Psoas muscle (tissue), 7 donors: ENCODE measurements at regions not wholly inside any gene's neighbourhood (a gene's known extent, or its start where the extent isn't known, plus 50 kb on each side); places are given as distances from the start of the nearest gene placed in this dataset.

ENCODE experiments used
- ATAC-seq, 4 donors: fragments of 200-7000 bp; cut with Tn5 transposase; one replicate each; pipeline ENCODE4 v1.9.1; 2020; ENCODE audit warnings: moderate library complexity in 3 of 4, mild to moderate bottlenecking in 2 of 4
- DNase-seq, 2 donors: peaks; one replicate each; pipeline ENCODE4 v3.0.0-alpha.2; 2020
- H3K27ac ChIP-seq: fragments of 200-600 bp; one replicate; pipeline ENCODE4 v1.8.0; 2022
- H3K27me3 ChIP-seq, 3 donors: fragments of 200-600 bp in 1 of 3; one replicate each; pipeline versions ENCODE4 v1.6.1 to v1.8.0; 2013 to 2022; ENCODE audit warnings: low read length in 2 of 3, mild to moderate bottlenecking in 2 of 3, moderate library complexity in 1 of 3; ENCODE audit not compliant: insufficient read depth in 3 of 3
- H3K36me3 ChIP-seq, 2 donors: fragments of 200-600 bp in 1 of 2; one replicate each; pipeline versions ENCODE4 v1.6.1 to v1.8.0; 2013 to 2022; ENCODE audit warnings: low read depth in 1 of 2, mild to moderate bottlenecking in 1 of 2, moderate library complexity in 1 of 2; ENCODE audit not compliant: insufficient read depth in 1 of 2
- H3K4me1 ChIP-seq: fragments of 200-600 bp; one replicate; pipeline ENCODE4 v1.8.0; 2022
- H3K4me3 ChIP-seq: fragments of 200-600 bp; one replicate; pipeline ENCODE4 v1.8.0; 2022; ENCODE audit warnings: mild to moderate bottlenecking
- H3K9me3 ChIP-seq: fragments of 200-600 bp; one replicate; pipeline ENCODE4 v1.8.0; 2022
- CTCF ChIP-seq: fragments of 200-600 bp; IDR thresholded peaks from one replicate; pipeline ENCODE4 v1.8.0; 2022; ENCODE audit warnings: antibody characterized with exemption
- WGBS, 3 donors: extraction: QIAGEN DNeasy Blood & Tissue Kit; methylation state at CpG; one replicate each; pipeline versions ENCODE4 v1.1.6 to v1.1.7; 2013; 5-methylcytosine and 5-hydroxymethylcytosine counted together
- intact Hi-C, 2 donors: fragments of 100-400 bp; cut with DNase I; formaldehyde crosslinking; loops; one replicate each; pipeline versions ENCODE4 v1.11.0 to v1.14.2; 2022
- donor health status: healthy with polysubstance abuse.
- donor health status: DM: no; HTN: no; CAD: no; lungs with moderate emphysema.
- donor health status: Bipolar disorder and iron deficiency.
- donor health status: healthy.
- donor health status: DM: yes; HTN: yes; CAD: no.
- donor health status: DM: no; HTN: no; CAD: no.
- donor health status: DM: yes; HTN: yes; CAD: no.

- DNase-seq = peak; percentile 35 to 72
- Histone ChIP-seq H3K27ac (no peak overlapping the region), H3K4me3 (no peak overlapping the region), H3K27me3 (peaks cover 0 to 4% (median 3%) of the 10 kb centered on the region in 3 donors), H3K4me1 (no peaks in the 10 kb centered on the region), H3K36me3 (no peaks in the 10 kb centered on the region), H3K9me3 (peaks cover 11% of the 10 kb centered on the region)
- intact Hi-C loops = no loop called here
- WGBS, 3 donors = 37 to 60% (median 50%) methylated on average over 39 of the region's 39 CpGs
- ATAC-seq = peak in 1 of 4 donors; percentile 27
- TF ChIP-seq CTCF = no peak
Observed at GRCh38 chr19:5507065-5507909, 52.1 kb downstream of the ZNRF4 start.
